GM21619 (cell line): ENCODE measurements at regions not wholly inside any gene's neighbourhood (a gene's known extent, or its start where the extent isn't known, plus 50 kb on each side); places are given as distances from the start of the nearest gene placed in this dataset.

Experiments
- ATAC-seq: cut with Tn5 transposase; IDR thresholded peaks from one replicate; pipeline ENCODE4 v1.9.1; 2021; ENCODE audit not compliant: unreplicated experiment

- no peak for ATAC-seq
These were observed 449.2 kb downstream of the GRXCR1 start for GRCh38 chr4:43341741-43342140.

GRCh38 chr4:43343298-43343697 is 450.8 kb downstream of the GRXCR1 start:
- no peak for ATAC-seq

- no peak for ATAC-seq
These were observed 452.9 kb downstream of the GRXCR1 start for GRCh38 chr4:43345323-43345925.

GRCh38 chr4:43348591-43348990 is 456.1 kb downstream of the GRXCR1 start:
- ATAC-seq = no peak

- no peak for ATAC-seq
These were observed 459.7 kb downstream of the GRXCR1 start for GRCh38 chr4:43351970-43352806.

- ATAC-seq = no peak
These were observed 460.3 kb downstream of the GRXCR1 start for GRCh38 chr4:43352859-43353258.

GRCh38 chr4:43353552-43353951 is 461.0 kb downstream of the GRXCR1 start:
- ATAC-seq = no peak

- ATAC-seq = no peak
These were observed 464.3 kb downstream of the GRXCR1 start for GRCh38 chr4:43356786-43357185.

- no peak for ATAC-seq
These were observed 464.9 kb downstream of the GRXCR1 start for GRCh38 chr4:43357252-43357974.

GRCh38 chr4:43360296-43360695 is 467.8 kb downstream of the GRXCR1 start:
- ATAC-seq = no peak

- ATAC-seq = no peak
These were observed 470.5 kb downstream of the GRXCR1 start for GRCh38 chr4:43362875-43363636.

- ATAC-seq = no peak
These were observed 476.6 kb downstream of the GRXCR1 start for GRCh38 chr4:43369036-43369594.

- no peak for ATAC-seq
These were observed 480.7 kb downstream of the GRXCR1 start for GRCh38 chr4:43373201-43373600.

GRCh38 chr4:43374216-43374751 is 481.8 kb downstream of the GRXCR1 start:
- ATAC-seq = no peak

- ATAC-seq = no peak
These were observed 486.5 kb downstream of the GRXCR1 start for GRCh38 chr4:43379016-43379415.

GRCh38 chr4:43380093-43380492 is 487.6 kb downstream of the GRXCR1 start:
- no peak for ATAC-seq

- ATAC-seq = no peak
These were observed 498.6 kb downstream of the GRXCR1 start for GRCh38 chr4:43391069-43391468.

GRCh38 chr4:43394976-43395375 is 502.5 kb downstream of the GRXCR1 start:
- ATAC-seq = no peak

GRCh38 chr4:43399726-43400125 is 507.2 kb downstream of the GRXCR1 start:
- no peak for ATAC-seq

- no peak for ATAC-seq
These were observed 509.9 kb downstream of the GRXCR1 start for GRCh38 chr4:43402393-43402792.

- no peak for ATAC-seq
These were observed 518.1 kb downstream of the GRXCR1 start for GRCh38 chr4:43410636-43411035.
